GM21367 (cell line): ENCODE measurements at regions not wholly inside any gene's neighbourhood (a gene's known extent, or its start where the extent isn't known, plus 50 kb on each side); places are given as distances from the start of the nearest gene placed in this dataset.
"Not testable (repeated sequence)": the region's sequence is repeated elsewhere in the genome, so short reads cannot be mapped to it uniquely, and the experiment has no call there.

Experiments used
- ATAC-seq: cut with Tn5 transposase; IDR thresholded peaks from one replicate; pipeline ENCODE4 v1.9.1; 2021; ENCODE audit not compliant: unreplicated experiment

GRCh38 chr4:181761156-181761555 is 482.0 kb upstream of the TENM3 start:
- no peak for ATAC-seq

- no peak for ATAC-seq
These were observed 477.1 kb upstream of the TENM3 start for GRCh38 chr4:181766061-181766548.

- no peak for ATAC-seq
These were observed 472.2 kb upstream of the TENM3 start for GRCh38 chr4:181770971-181771370.

GRCh38 chr4:181775298-181775697 is 467.9 kb upstream of the TENM3 start:
- ATAC-seq, result no peak

GRCh38 chr4:181776264-181777054 is 466.7 kb upstream of the TENM3 start:
- no peak for ATAC-seq

- ATAC-seq, result no peak
These were observed 465.7 kb upstream of the TENM3 start for GRCh38 chr4:181777518-181777917.

GRCh38 chr4:181784881-181785280 is 458.3 kb upstream of the TENM3 start:
- ATAC-seq, result no peak

- no peak for ATAC-seq
These were observed 450.6 kb upstream of the TENM3 start for GRCh38 chr4:181792641-181793040.

- no peak for ATAC-seq
These were observed 450.1 kb upstream of the TENM3 start for GRCh38 chr4:181793096-181793495.

GRCh38 chr4:181796502-181796901 is 446.7 kb upstream of the TENM3 start:
- ATAC-seq, result no peak

GRCh38 chr4:181798536-181798935 is 444.7 kb upstream of the TENM3 start:
- no peak for ATAC-seq

GRCh38 chr4:181799561-181800069 is 443.6 kb upstream of the TENM3 start:
- ATAC-seq, result no peak

- no peak for ATAC-seq
These were observed 441.0 kb upstream of the TENM3 start for GRCh38 chr4:181802207-181802606.

- no peak for ATAC-seq
These were observed 435.4 kb upstream of the TENM3 start for GRCh38 chr4:181807771-181808170.

GRCh38 chr4:181810711-181811110 is 432.5 kb upstream of the TENM3 start:
- no peak for ATAC-seq

GRCh38 chr4:181811550-181811949 is 431.7 kb upstream of the TENM3 start:
- not testable (repeated sequence) for ATAC-seq

GRCh38 chr4:181819946-181820345 is 423.3 kb upstream of the TENM3 start:
- no peak for ATAC-seq

- no peak for ATAC-seq
These were observed 422.6 kb upstream of the TENM3 start for GRCh38 chr4:181820553-181820952.

GRCh38 chr4:181821039-181822004 is 421.9 kb upstream of the TENM3 start:
- ATAC-seq, result no peak

- ATAC-seq, result no peak
These were observed 421.2 kb upstream of the TENM3 start for GRCh38 chr4:181822005-181822375.

GRCh38 chr4:181823183-181823582 is 420.0 kb upstream of the TENM3 start:
- no peak for ATAC-seq

GRCh38 chr4:181823645-181824044 is 419.6 kb upstream of the TENM3 start:
- ATAC-seq, result no peak
